ENCODE measurements at regions not wholly inside any gene's neighbourhood (a gene's known extent, or its start where the extent isn't known, plus 50 kb on each side); places are given as distances from the start of the nearest gene placed in this dataset.

- no peak overlapping the region for H3K27ac ChIP-seq
- no peaks in the 10 kb centered on the region for H3K4me1 ChIP-seq
- TF ChIP-seq CTCF (IDR thresholded peaks at IDR 0.05 in 8 of 11, conservative IDR thresholded peaks at IDR 0.05 in 3 of 11) (no peak), POLR2AphosphoS5 (IDR thresholded peaks at IDR 0.05) (no peak), POLR2A (IDR thresholded peaks at IDR 0.05) (no peak)
- intact Hi-C loops (cut with DNase I; ENCODE audit: low total_unique reads) = no loop called here
- no peak overlapping the region for H3K4me3 ChIP-seq
- H3K36me3 ChIP-seq = no peaks in the 10 kb centered on the region
- H3K9me3 ChIP-seq = no peaks in the 10 kb centered on the region
- WGBS, 5 donors = 75 to 86% (median 85%) methylated on average over 6 of the region's 6 CpGs
- no peak for DNase-seq
- no peaks in the 10 kb centered on the region for H3K27me3 ChIP-seq (replicated peaks in 1 of 7)
Measured at GRCh38 chr3:3499987-3500386, 299.2 kb upstream of the LRRN1 start.

DNA sequence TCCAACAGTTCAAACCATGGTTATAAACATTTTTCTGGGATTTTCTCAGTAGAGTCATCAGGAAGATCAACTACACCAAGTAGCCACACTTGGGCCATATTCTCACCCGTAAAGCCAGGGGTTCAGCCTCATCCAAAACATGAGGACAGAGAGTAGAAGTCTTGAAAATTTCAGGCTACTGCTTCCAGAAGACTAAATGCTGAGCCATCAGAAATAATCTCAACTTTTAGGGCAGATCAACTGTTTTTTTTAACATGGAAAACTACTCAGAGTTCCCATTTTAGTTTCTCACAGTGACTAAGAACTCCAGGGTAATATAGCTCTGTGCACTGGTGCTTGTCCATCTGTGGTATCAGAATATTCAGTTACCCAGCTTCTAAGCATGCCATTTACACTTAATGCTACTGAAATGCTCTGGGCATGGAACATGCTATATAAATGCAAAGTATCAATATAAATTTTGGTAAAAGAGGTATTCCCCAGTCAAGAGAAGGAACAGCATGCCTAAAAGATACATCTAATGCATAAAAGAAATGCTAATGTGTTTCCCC lies 300.1 kb upstream of the LRRN1 start:
- TF ChIP-seq POLR2AphosphoS5 (IDR thresholded peaks at IDR 0.05) = no peak
- TF ChIP-seq POLR2A (IDR thresholded peaks at IDR 0.05) = no peak
- TF ChIP-seq CTCF (IDR thresholded peaks at IDR 0.05 in 8 of 11, conservative IDR thresholded peaks at IDR 0.05 in 3 of 11) = no peak
- no peaks in the 10 kb centered on the region for H3K36me3 ChIP-seq
- no peak for DNase-seq
- H3K4me1 ChIP-seq = no peaks in the 10 kb centered on the region
- H3K4me3 ChIP-seq = no peak overlapping the region
- H3K27ac ChIP-seq = no peak overlapping the region
- H3K9me3 ChIP-seq = no peaks in the 10 kb centered on the region
- H3K27me3 ChIP-seq (replicated peaks in 1 of 7) = no peaks in the 10 kb centered on the region
- intact Hi-C loops (cut with DNase I; ENCODE audit: low total_unique reads) = no loop called here
- 82 to 89% (median 85%) methylated on average over 1 of the region's 1 CpG for WGBS, 5 donors

GRCh38 chr3:3495611-3496010 lies 303.6 kb upstream of the LRRN1 start:
- Histone ChIP-seq H3K4me3 (no peak overlapping the region), H3K36me3 (no peaks in the 10 kb centered on the region), H3K9me3 (peaks cover 0 to 19% (median 15%) of the 10 kb centered on the region in 8 donors), H3K27me3 (replicated peaks in 1 of 7) (no peaks in the 10 kb centered on the region), H3K4me1 (no peaks in the 10 kb centered on the region), H3K27ac (no peak overlapping the region)
- intact Hi-C loops (cut with DNase I; ENCODE audit: low total_unique reads) = no loop called here
- no peak for DNase-seq
- TF ChIP-seq POLR2AphosphoS5 (IDR thresholded peaks at IDR 0.05) (no peak), CTCF (IDR thresholded peaks at IDR 0.05 in 8 of 11, conservative IDR thresholded peaks at IDR 0.05 in 3 of 11) (no peak), POLR2A (IDR thresholded peaks at IDR 0.05) (no peak)

DNA sequence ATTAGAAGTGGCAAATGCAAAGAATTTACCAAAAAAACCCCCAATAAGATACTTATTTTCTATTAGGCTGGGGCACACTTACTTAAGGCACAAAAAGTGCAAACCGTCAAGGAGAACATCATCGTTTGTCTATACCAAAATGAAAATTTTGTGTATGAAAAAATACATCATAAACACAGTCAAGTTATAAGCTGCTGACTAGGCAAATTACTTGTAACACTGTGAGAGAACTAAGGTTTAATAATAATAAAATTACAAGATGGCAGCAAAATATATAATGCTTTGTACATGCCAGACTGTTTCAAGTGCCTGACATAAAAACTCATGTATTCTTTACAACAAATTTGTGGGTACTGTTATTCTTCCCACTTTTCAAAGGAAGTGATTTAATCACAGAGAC lies 297.2 kb upstream of the CRBN start:
- Histone ChIP-seq H3K27ac (no peak overlapping the region), H3K9me3 (no peaks in the 10 kb centered on the region), H3K4me1 (no peaks in the 10 kb centered on the region), H3K4me3 (no peak overlapping the region), H3K36me3 (no peaks in the 10 kb centered on the region), H3K27me3 (replicated peaks in 1 of 7) (no peaks in the 10 kb centered on the region)
- 75 to 95% (median 87%) methylated on average over 2 of the region's 2 CpGs for WGBS, 5 donors
- TF ChIP-seq POLR2A (IDR thresholded peaks at IDR 0.05) = no peak
- TF ChIP-seq POLR2AphosphoS5 (IDR thresholded peaks at IDR 0.05) = no peak
- no peak for TF ChIP-seq CTCF (IDR thresholded peaks at IDR 0.05 in 8 of 11, conservative IDR thresholded peaks at IDR 0.05 in 3 of 11)
- intact Hi-C loops (cut with DNase I; ENCODE audit: low total_unique reads) = no loop called here
- DNase-seq = no peak
